OCI-LY1 (cell line): ENCODE measurements at regions not wholly inside any gene's neighbourhood (a gene's known extent, or its start where the extent isn't known, plus 50 kb on each side); places are given as distances from the start of the nearest gene placed in this dataset.

Experiments
- H2AFZ ChIP-seq: fragments of 200-600 bp; sonication (generic), shearing (Covaris generic); 2 replicates; pipeline ENCODE4 v1.6.0; 2014; ENCODE audit warnings: antibody characterized with exemption, mild to moderate bottlenecking, low read length
- H3F3A ChIP-seq: fragments of 200-600 bp; sonication (generic), shearing (Covaris generic); 2 replicates; pipeline ENCODE4 v1.6.0; 2014; ENCODE audit warnings: mild to moderate bottlenecking, antibody characterized with exemption, low read length, moderate library complexity; ENCODE audit not compliant: insufficient read depth
- H3K27ac ChIP-seq: fragments of 200-600 bp; sonication (generic); 2 replicates; pipeline ENCODE4 v1.5.1; 2014; ENCODE audit warnings: low read length, mixed run types, mild to moderate bottlenecking, low read depth; ENCODE audit not compliant: poor library complexity, severe bottlenecking
- H3K27me3 ChIP-seq: fragments of 200-600 bp; sonication (generic); 2 replicates; pipeline ENCODE4 v1.6.0; 2014; ENCODE audit warnings: antibody characterized with exemption, mild to moderate bottlenecking, low read length, moderate library complexity; ENCODE audit not compliant: insufficient read depth
- H3K36me3 ChIP-seq: fragments of 200-600 bp; sonication (generic); 2 replicates; pipeline ENCODE4 v1.6.1; 2014; ENCODE audit warnings: mild to moderate bottlenecking, antibody characterized with exemption, low read length, moderate library complexity, mixed read lengths; ENCODE audit not compliant: insufficient read depth
- H3K4me1 ChIP-seq: fragments of 200-600 bp; sonication (generic); 2 replicates; pipeline ENCODE4 v1.5.1; 2014; ENCODE audit warnings: mild to moderate bottlenecking, low read length, moderate library complexity; ENCODE audit not compliant: insufficient read depth, severe bottlenecking
- H3K4me2 ChIP-seq: fragments of 200-600 bp; sonication (generic), shearing (Covaris generic); 2 replicates; pipeline ENCODE4 v1.6.1; 2014; ENCODE audit warnings: low read length
- H3K4me3 ChIP-seq: fragments of 200-600 bp; sonication (generic); 2 replicates; pipeline ENCODE4 v1.5.1; 2014; ENCODE audit warnings: low read length, low read depth, mild to moderate bottlenecking, mixed read lengths; ENCODE audit not compliant: poor library complexity, severe bottlenecking
- H3K79me2 ChIP-seq: fragments of 200-600 bp; shearing (Covaris generic); 2 replicates; pipeline ENCODE4 v1.6.1; 2016; ENCODE audit warnings: mixed run types, low read length, mixed read lengths; ENCODE audit not compliant: insufficient read depth
- H3K9ac ChIP-seq: fragments of 200-600 bp; sonication (generic), shearing (Covaris generic); 2 replicates; pipeline ENCODE4 v1.6.1; 2014; ENCODE audit warnings: mild to moderate bottlenecking, low read length, mixed read lengths
- H3K9me2 ChIP-seq: fragments of 200-600 bp; sonication (generic), shearing (Covaris generic); 2 replicates; pipeline ENCODE4 v1.6.1; 2014; ENCODE audit warnings: low read depth, mild to moderate bottlenecking, low read length, mixed read lengths
- H3K9me3 ChIP-seq: fragments of 200-600 bp; shearing (Covaris generic); 2 replicates; pipeline ENCODE4 v1.6.1; 2014; ENCODE audit warnings: low read length, mixed read lengths
- H4K20me1 ChIP-seq: fragments of 200-600 bp; sonication (generic), shearing (Covaris generic); 2 replicates; pipeline ENCODE4 v1.6.0; 2016; ENCODE audit warnings: mild to moderate bottlenecking, low read length; ENCODE audit not compliant: insufficient read depth
- CTCF ChIP-seq: fragments of 200-600 bp; sonication (generic), shearing (Covaris generic); IDR thresholded peaks from 2 replicates; pipeline ENCODE4 v1.5.1; 2017; ENCODE audit warnings: mild to moderate bottlenecking, antibody characterized with exemption, low read length, moderate library complexity, mixed read lengths
- EZH2 ChIP-seq: fragments of 200-600 bp; sonication (generic), shearing (Covaris generic); IDR thresholded peaks from 2 replicates; pipeline ENCODE4 v1.8.0; 2017; ENCODE audit warnings: borderline replicate concordance, mixed run types, mild to moderate bottlenecking, antibody characterized with exemption, low read length, moderate library complexity, mixed read lengths

GRCh38 chr4:181745933-181746625, 497.1 kb upstream of the TENM3 start:
- no peaks in the 10 kb centered on the region for H3K4me1 ChIP-seq
- TF ChIP-seq CTCF (no peak), EZH2 (no peak)

GRCh38 chr4:181748581-181748980, 494.6 kb upstream of the TENM3 start:
- Histone ChIP-seq H4K20me1 (no peaks in the 10 kb centered on the region), H3K36me3 (no peaks in the 10 kb centered on the region), H3K27ac (no peak overlapping the region), H3K9me2 (no peaks in the 10 kb centered on the region), H3K27me3 (no peaks in the 10 kb centered on the region), H3K79me2 (no peaks in the 10 kb centered on the region), H2AFZ (no peak overlapping the region), H3K4me3 (no peak overlapping the region), H3K4me1 (no peaks in the 10 kb centered on the region), H3K9ac (no peak overlapping the region), H3F3A (no peaks in the 10 kb centered on the region), H3K4me2 (no peak overlapping the region), H3K9me3 (no peaks in the 10 kb centered on the region)
- no peak for TF ChIP-seq CTCF
- TF ChIP-seq EZH2: no peak

More at GRCh38 chr4:181745933-181746625, 497.1 kb upstream of the TENM3 start:
- H3K79me2 ChIP-seq: no peaks in the 10 kb centered on the region
- H3K9ac ChIP-seq: no peak overlapping the region
- no peaks in the 10 kb centered on the region for H3K9me3 ChIP-seq
- no peaks in the 10 kb centered on the region for H3K27me3 ChIP-seq
- no peaks in the 10 kb centered on the region for H3K36me3 ChIP-seq
- no peak overlapping the region for H3K4me2 ChIP-seq
- no peak overlapping the region for H3K4me3 ChIP-seq
- no peak overlapping the region for H2AFZ ChIP-seq
- no peaks in the 10 kb centered on the region for H4K20me1 ChIP-seq
- no peaks in the 10 kb centered on the region for H3F3A ChIP-seq
- H3K9me2 ChIP-seq: no peaks in the 10 kb centered on the region
- H3K27ac ChIP-seq: no peak overlapping the region

GRCh38 chr4:181752516-181752915, 490.7 kb upstream of the TENM3 start:
- Histone ChIP-seq H3F3A (no peaks in the 10 kb centered on the region), H3K27me3 (no peaks in the 10 kb centered on the region), H3K4me1 (no peaks in the 10 kb centered on the region), H3K4me2 (no peak overlapping the region), H3K36me3 (no peaks in the 10 kb centered on the region), H4K20me1 (no peaks in the 10 kb centered on the region), H3K9me3 (no peaks in the 10 kb centered on the region), H3K79me2 (no peaks in the 10 kb centered on the region), H3K27ac (no peak overlapping the region), H3K9ac (no peak overlapping the region), H2AFZ (no peak overlapping the region), H3K9me2 (no peaks in the 10 kb centered on the region), H3K4me3 (no peak overlapping the region)
- no peak for TF ChIP-seq CTCF
- no peak for TF ChIP-seq EZH2
